ENCODE measurements at regions not wholly inside any gene's neighbourhood (a gene's known extent, or its start where the extent isn't known, plus 50 kb on each side); places are given as distances from the start of the nearest gene placed in this dataset.

- TF ChIP-seq CREB1 (IDR thresholded peaks at IDR 0.05; ENCODE audit: low read depth) (no peak), TAF1 (IDR thresholded peaks at IDR 0.05; ENCODE audit: low read depth) (no peak), EP300 (IDR thresholded peaks at IDR 0.05; ENCODE audit: borderline replicate concordance) (no peak), USF1 (IDR thresholded peaks at IDR 0.05) (no peak), YY1 (IDR thresholded peaks at IDR 0.05; ENCODE audit: low read depth) (no peak), MAX (IDR thresholded peaks at IDR 0.05) (no peak), FOXM1 (IDR thresholded peaks at IDR 0.05; ENCODE audit: borderline replicate concordance, low read depth) (no peak), EGR1 (IDR thresholded peaks at IDR 0.05) (no peak), RAD21 (IDR thresholded peaks at IDR 0.05; ENCODE audit: low read depth) (no peak), CEBPB (IDR thresholded peaks at IDR 0.05) (no peak), ZBTB7A (IDR thresholded peaks at IDR 0.05; ENCODE audit: low read depth) (no peak), NFIC (IDR thresholded peaks at IDR 0.05) (no peak), REST (IDR thresholded peaks at IDR 0.05; ENCODE audit: low read depth) (no peak), TCF12 (IDR thresholded peaks at IDR 0.05; ENCODE audit: low read depth) (no peak), TEAD4 (IDR thresholded peaks at IDR 0.05) (no peak)
Measured at GRCh38 chr15:85298941-85299340, 81.5 kb upstream of the AKAP13 start.

GRCh38 chr15:85302271-85302670 is 78.1 kb upstream of the AKAP13 start:
- TF ChIP-seq USF1 (IDR thresholded peaks at IDR 0.05) (no peak), MAX (IDR thresholded peaks at IDR 0.05) (no peak), RAD21 (IDR thresholded peaks at IDR 0.05; ENCODE audit: low read depth) (no peak), EP300 (IDR thresholded peaks at IDR 0.05; ENCODE audit: borderline replicate concordance) (no peak), EGR1 (IDR thresholded peaks at IDR 0.05) (no peak), TAF1 (IDR thresholded peaks at IDR 0.05; ENCODE audit: low read depth) (no peak), TEAD4 (IDR thresholded peaks at IDR 0.05) (no peak), CEBPB (IDR thresholded peaks at IDR 0.05) (no peak), FOXM1 (IDR thresholded peaks at IDR 0.05; ENCODE audit: borderline replicate concordance, low read depth) (no peak), NFIC (IDR thresholded peaks at IDR 0.05) (no peak), REST (IDR thresholded peaks at IDR 0.05; ENCODE audit: low read depth) (no peak), ZBTB7A (IDR thresholded peaks at IDR 0.05; ENCODE audit: low read depth) (no peak), CREB1 (IDR thresholded peaks at IDR 0.05; ENCODE audit: low read depth) (no peak), TCF12 (IDR thresholded peaks at IDR 0.05; ENCODE audit: low read depth) (no peak), YY1 (IDR thresholded peaks at IDR 0.05; ENCODE audit: low read depth) (no peak)

GRCh38 chr15:85305050-85305449 is 75.4 kb upstream of the AKAP13 start:
- TF ChIP-seq CREB1 (IDR thresholded peaks at IDR 0.05; ENCODE audit: low read depth) = no peak
- no peak for TF ChIP-seq REST (IDR thresholded peaks at IDR 0.05; ENCODE audit: low read depth)
- TF ChIP-seq TEAD4 (IDR thresholded peaks at IDR 0.05) = no peak
- TF ChIP-seq CEBPB (IDR thresholded peaks at IDR 0.05) = no peak
- no peak for TF ChIP-seq MAX (IDR thresholded peaks at IDR 0.05)
- TF ChIP-seq USF1 (IDR thresholded peaks at IDR 0.05) = no peak
- no peak for TF ChIP-seq FOXM1 (IDR thresholded peaks at IDR 0.05; ENCODE audit: borderline replicate concordance, low read depth)
- TF ChIP-seq ZBTB7A (IDR thresholded peaks at IDR 0.05; ENCODE audit: low read depth) = no peak
- TF ChIP-seq YY1 (IDR thresholded peaks at IDR 0.05; ENCODE audit: low read depth) = no peak
- TF ChIP-seq RAD21 (IDR thresholded peaks at IDR 0.05; ENCODE audit: low read depth) = no peak
- no peak for TF ChIP-seq TCF12 (IDR thresholded peaks at IDR 0.05; ENCODE audit: low read depth)
